ENCODE measurements at regions not wholly inside any gene's neighbourhood (a gene's known extent, or its start where the extent isn't known, plus 50 kb on each side); places are given as distances from the start of the nearest gene placed in this dataset.

- TF ChIP-seq POLR2A (IDR thresholded peaks at IDR 0.05) (no peak), EP300 (IDR thresholded peaks at IDR 0.05) (no peak), CTCF (IDR thresholded peaks at IDR 0.05) (no peak)
- 28 to 46% (median 44%) methylated on average over 2 of the region's 2 CpGs for WGBS, 3 donors
- Histone ChIP-seq H3K27me3 (no peaks in the 10 kb centered on the region), H3K9me3 (no peaks in the 10 kb centered on the region), H3K4me1 (ENCODE audit: insufficient read depth) (no peaks in the 10 kb centered on the region), H3K27ac (no peak overlapping the region), H3K36me3 (no peaks in the 10 kb centered on the region), H3K4me3 (no peak overlapping the region)
- DNase-seq, result no peak
- intact Hi-C loops (cut with DNase I), result no loop called here
These were observed 404.0 kb downstream of the BTBD3 start for GRCh38 chr20:12321736-12322135.

GRCh38 chr20:12327205-12327604 is 409.5 kb downstream of the BTBD3 start:
- TF ChIP-seq CTCF (IDR thresholded peaks at IDR 0.05) (no peak), EP300 (IDR thresholded peaks at IDR 0.05) (no peak)
- Histone ChIP-seq H3K27me3 (no peaks in the 10 kb centered on the region), H3K27ac (no peak overlapping the region), H3K36me3 (no peaks in the 10 kb centered on the region), H3K4me1 (ENCODE audit: insufficient read depth) (no peaks in the 10 kb centered on the region), H3K9me3 (no peaks in the 10 kb centered on the region), H3K4me3 (no peak overlapping the region)
- 88 to 96% (median 95%) methylated on average over 2 of the region's 2 CpGs for WGBS, 3 donors
- intact Hi-C loops (cut with DNase I), result no loop called here
- no peak for DNase-seq

- no peaks in the 10 kb centered on the region for H3K27me3 ChIP-seq
- DNase-seq, result no peak
- no peak overlapping the region for H3K4me3 ChIP-seq
- intact Hi-C loops (cut with DNase I), result no loop called here
- no peak overlapping the region for H3K27ac ChIP-seq
- H3K36me3 ChIP-seq, result no peaks in the 10 kb centered on the region
- no peak for TF ChIP-seq EP300 (IDR thresholded peaks at IDR 0.05)
- no peak for TF ChIP-seq POLR2A (IDR thresholded peaks at IDR 0.05)
- TF ChIP-seq CTCF (IDR thresholded peaks at IDR 0.05), result no peak
- H3K9me3 ChIP-seq, result no peaks in the 10 kb centered on the region
- 69 to 89% (median 80%) methylated on average over 1 of the region's 1 CpG for WGBS, 3 donors
- no peaks in the 10 kb centered on the region for H3K4me1 ChIP-seq (ENCODE audit: insufficient read depth)
These were observed 413.5 kb downstream of the BTBD3 start for GRCh38 chr20:12331236-12331635.

DNA sequence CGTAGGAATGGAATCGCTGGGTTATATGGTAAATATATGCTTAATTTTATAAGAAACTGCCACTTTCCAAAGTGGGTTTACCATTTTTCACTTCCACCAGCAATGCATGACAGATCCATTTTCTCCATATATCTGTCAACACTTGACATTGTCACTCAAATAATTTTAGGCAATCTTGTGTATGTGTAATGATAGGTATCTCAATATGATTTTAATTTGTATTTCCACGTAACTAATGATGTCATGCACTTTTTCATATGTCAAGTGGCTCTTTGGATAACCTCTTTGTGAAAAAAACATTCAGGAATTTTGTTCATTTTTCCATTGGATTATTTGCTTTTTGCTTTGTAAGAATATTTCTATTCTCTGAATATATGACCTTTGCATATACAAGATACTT is 419.9 kb downstream of the BTBD3 start:
- Histone ChIP-seq H3K4me1 (ENCODE audit: insufficient read depth) (no peaks in the 10 kb centered on the region), H3K9me3 (no peaks in the 10 kb centered on the region), H3K27ac (no peak overlapping the region), H3K4me3 (no peak overlapping the region), H3K36me3 (no peaks in the 10 kb centered on the region), H3K27me3 (no peaks in the 10 kb centered on the region)
- DNase-seq, result no peak
- WGBS, 3 donors, result 83 to 95% (median 92%) methylated on average over 3 of the region's 3 CpGs
- intact Hi-C loops (cut with DNase I), result no loop called here
- TF ChIP-seq EP300 (IDR thresholded peaks at IDR 0.05), result no peak
- TF ChIP-seq POLR2A (IDR thresholded peaks at IDR 0.05), result no peak
- TF ChIP-seq CTCF (IDR thresholded peaks at IDR 0.05), result no peak

- H3K9me3 ChIP-seq, result no peaks in the 10 kb centered on the region
- H3K4me1 ChIP-seq (ENCODE audit: insufficient read depth), result no peaks in the 10 kb centered on the region
- H3K4me3 ChIP-seq, result no peak overlapping the region
- DNase-seq, result no peak
- WGBS, 3 donors, result 86 to 99% (median 97%) methylated on average over 2 of the region's 2 CpGs
- H3K27me3 ChIP-seq, result no peaks in the 10 kb centered on the region
- no peaks in the 10 kb centered on the region for H3K36me3 ChIP-seq
- TF ChIP-seq POLR2A (IDR thresholded peaks at IDR 0.05) (no peak), CTCF (IDR thresholded peaks at IDR 0.05) (no peak), EP300 (IDR thresholded peaks at IDR 0.05) (no peak)
- no peak overlapping the region for H3K27ac ChIP-seq
- intact Hi-C loops (cut with DNase I), result no loop called here
These were observed 428.3 kb downstream of the BTBD3 start for GRCh38 chr20:12345978-12346377.
